ENCODE measurements at regions not wholly inside any gene's neighbourhood (a gene's known extent, or its start where the extent isn't known, plus 50 kb on each side); places are given as distances from the start of the nearest gene placed in this dataset.

DNA sequence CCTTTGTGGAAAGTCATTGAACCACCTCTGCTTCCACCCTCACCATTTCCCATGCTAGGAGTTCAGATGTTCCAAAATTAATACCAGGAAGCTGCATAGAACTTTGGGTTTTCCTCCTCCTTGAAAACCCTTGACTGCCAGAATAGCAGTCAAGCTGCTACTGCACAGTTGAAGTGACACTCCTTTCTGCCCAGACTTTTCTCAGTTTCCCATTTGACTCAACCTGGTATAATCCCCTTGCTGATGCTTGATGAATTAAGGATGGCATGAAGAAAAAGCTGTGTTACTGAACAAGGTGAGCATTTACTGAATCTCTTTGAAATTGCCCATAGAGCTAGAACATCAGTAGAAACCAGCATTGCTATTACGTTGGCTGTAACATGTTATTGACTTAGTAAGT lies 286.0 kb downstream of the EDEM1 start:
- TF ChIP-seq EZH2 (optimal IDR thresholded peaks at IDR 0.05; ENCODE audit: low read depth, low read length) (no peak), EZH2phosphoT487 (IDR thresholded peaks at IDR 0.05; ENCODE audit: low read length) (no peak)
- TF ChIP-seq, protein P1, sequence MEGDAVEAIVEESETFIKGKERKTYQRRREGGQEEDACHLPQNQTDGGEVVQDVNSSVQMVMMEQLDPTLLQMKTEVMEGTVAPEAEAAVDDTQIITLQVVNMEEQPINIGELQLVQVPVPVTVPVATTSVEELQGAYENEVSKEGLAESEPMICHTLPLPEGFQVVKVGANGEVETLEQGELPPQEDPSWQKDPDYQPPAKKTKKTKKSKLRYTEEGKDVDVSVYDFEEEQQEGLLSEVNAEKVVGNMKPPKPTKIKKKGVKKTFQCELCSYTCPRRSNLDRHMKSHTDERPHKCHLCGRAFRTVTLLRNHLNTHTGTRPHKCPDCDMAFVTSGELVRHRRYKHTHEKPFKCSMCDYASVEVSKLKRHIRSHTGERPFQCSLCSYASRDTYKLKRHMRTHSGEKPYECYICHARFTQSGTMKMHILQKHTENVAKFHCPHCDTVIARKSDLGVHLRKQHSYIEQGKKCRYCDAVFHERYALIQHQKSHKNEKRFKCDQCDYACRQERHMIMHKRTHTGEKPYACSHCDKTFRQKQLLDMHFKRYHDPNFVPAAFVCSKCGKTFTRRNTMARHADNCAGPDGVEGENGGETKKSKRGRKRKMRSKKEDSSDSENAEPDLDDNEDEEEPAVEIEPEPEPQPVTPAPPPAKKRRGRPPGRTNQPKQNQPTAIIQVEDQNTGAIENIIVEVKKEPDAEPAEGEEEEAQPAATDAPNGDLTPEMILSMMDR (IDR thresholded peaks at IDR 0.05; ENCODE audit: low read length), result no peak
- no peaks in the 10 kb centered on the region for H4K20me1 ChIP-seq (ENCODE audit: insufficient read depth, low read length)
- H3K27me3 ChIP-seq (replicated peaks; ENCODE audit: insufficient read depth, low read length), result no peaks in the 10 kb centered on the region
- no peak overlapping the region for H2AFZ ChIP-seq (ENCODE audit: low read length)
- H3K4me2 ChIP-seq (ENCODE audit: low read depth, low read length), result no peak overlapping the region
- no peaks in the 10 kb centered on the region for H3K9me2 ChIP-seq (replicated peaks; ENCODE audit: insufficient read depth, low read length)
- no peaks in the 10 kb centered on the region for H3F3A ChIP-seq (ENCODE audit: insufficient read depth, low read length)
- H3K4me1 ChIP-seq (ENCODE audit: low read length), result no peaks in the 10 kb centered on the region
- DNase-seq, result no peak
- no peak overlapping the region for H3K9ac ChIP-seq (ENCODE audit: low read length)
- H3K36me3 ChIP-seq (replicated peaks; ENCODE audit: insufficient read depth, low read length), result no peaks in the 10 kb centered on the region
- H3K9me3 ChIP-seq (replicated peaks; ENCODE audit: insufficient read depth, low read length), result no peaks in the 10 kb centered on the region
- no peaks in the 10 kb centered on the region for H3K79me2 ChIP-seq (ENCODE audit: low read length)
- no peak overlapping the region for H3K4me3 ChIP-seq (ENCODE audit: low read length)
- H3K27ac ChIP-seq (ENCODE audit: low read length), result no peak overlapping the region

DNA sequence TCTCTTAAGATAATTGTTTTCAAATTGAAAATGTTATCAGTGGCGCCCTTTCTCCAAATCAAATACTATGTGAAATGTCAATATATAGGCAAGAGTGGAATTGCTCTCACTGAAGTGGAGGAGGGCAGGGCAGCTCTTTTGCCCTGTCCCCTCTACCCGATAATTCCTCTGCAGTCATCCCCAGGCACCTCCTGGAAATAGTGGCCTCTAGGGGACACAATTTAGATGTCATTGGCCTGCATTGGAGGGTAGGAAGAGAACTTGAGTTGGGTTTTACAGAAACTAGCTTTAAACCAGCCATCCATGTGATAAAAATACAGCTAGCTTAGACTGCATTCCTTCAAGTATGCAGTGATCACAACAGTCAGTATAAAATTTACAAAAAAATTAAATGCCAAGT lies 288.9 kb downstream of the EDEM1 start:
- no peaks in the 10 kb centered on the region for H3K79me2 ChIP-seq (ENCODE audit: low read length)
- H4K20me1 ChIP-seq (ENCODE audit: insufficient read depth, low read length), result no peaks in the 10 kb centered on the region
- no peak for DNase-seq
- no peak for TF ChIP-seq EZH2phosphoT487 (IDR thresholded peaks at IDR 0.05; ENCODE audit: low read length)
- TF ChIP-seq, protein P1 (IDR thresholded peaks at IDR 0.05; ENCODE audit: low read length), result no peak
- no peak for TF ChIP-seq EZH2 (optimal IDR thresholded peaks at IDR 0.05; ENCODE audit: low read depth, low read length)
- no peaks in the 10 kb centered on the region for H3F3A ChIP-seq (ENCODE audit: insufficient read depth, low read length)
- H3K4me1 ChIP-seq (ENCODE audit: low read length), result no peaks in the 10 kb centered on the region
- H2AFZ ChIP-seq (ENCODE audit: low read length), result no peak overlapping the region
- H3K27ac ChIP-seq (ENCODE audit: low read length), result no peak overlapping the region
- H3K36me3 ChIP-seq (replicated peaks; ENCODE audit: insufficient read depth, low read length), result no peaks in the 10 kb centered on the region
- H3K9ac ChIP-seq (ENCODE audit: low read length), result no peak overlapping the region
- H3K9me3 ChIP-seq (replicated peaks; ENCODE audit: insufficient read depth, low read length), result no peaks in the 10 kb centered on the region
- no peak overlapping the region for H3K4me2 ChIP-seq (ENCODE audit: low read depth, low read length)
- H3K27me3 ChIP-seq (replicated peaks; ENCODE audit: insufficient read depth, low read length), result no peaks in the 10 kb centered on the region
- no peak overlapping the region for H3K4me3 ChIP-seq (ENCODE audit: low read length)
- no peaks in the 10 kb centered on the region for H3K9me2 ChIP-seq (replicated peaks; ENCODE audit: insufficient read depth, low read length)

DNA sequence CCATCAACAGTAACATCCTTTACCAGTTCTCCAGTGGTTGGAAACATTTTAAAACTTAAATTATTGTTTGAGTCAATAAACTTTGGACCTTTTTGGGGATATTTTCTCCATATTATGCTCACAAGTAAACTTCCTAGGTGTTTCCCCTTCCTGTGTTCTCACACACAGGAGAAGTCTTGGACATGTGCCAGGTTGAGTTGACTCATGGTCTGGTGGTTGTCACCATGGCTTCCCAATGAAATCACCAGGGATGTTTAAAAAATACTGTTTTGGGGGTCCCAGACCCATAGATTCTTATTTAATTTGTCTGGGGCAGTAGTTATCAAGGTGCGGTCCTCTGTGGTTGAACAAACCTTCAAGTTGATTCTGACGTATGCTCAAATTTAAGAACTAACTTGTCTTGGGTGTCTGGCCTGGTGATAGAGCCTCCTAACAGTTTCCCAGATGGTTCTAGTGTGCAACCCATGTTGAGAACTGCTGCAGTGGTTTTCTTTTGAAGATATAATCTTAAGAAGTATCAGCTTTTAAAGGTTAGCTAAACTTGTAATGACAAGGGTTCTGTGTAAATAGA lies 291.8 kb downstream of the EDEM1 start:
- H3K27me3 ChIP-seq (replicated peaks; ENCODE audit: insufficient read depth, low read length), result no peaks in the 10 kb centered on the region
- no peak overlapping the region for H3K27ac ChIP-seq (ENCODE audit: low read length)
- H3K9me2 ChIP-seq (replicated peaks; ENCODE audit: insufficient read depth, low read length), result no peaks in the 10 kb centered on the region

DNA sequence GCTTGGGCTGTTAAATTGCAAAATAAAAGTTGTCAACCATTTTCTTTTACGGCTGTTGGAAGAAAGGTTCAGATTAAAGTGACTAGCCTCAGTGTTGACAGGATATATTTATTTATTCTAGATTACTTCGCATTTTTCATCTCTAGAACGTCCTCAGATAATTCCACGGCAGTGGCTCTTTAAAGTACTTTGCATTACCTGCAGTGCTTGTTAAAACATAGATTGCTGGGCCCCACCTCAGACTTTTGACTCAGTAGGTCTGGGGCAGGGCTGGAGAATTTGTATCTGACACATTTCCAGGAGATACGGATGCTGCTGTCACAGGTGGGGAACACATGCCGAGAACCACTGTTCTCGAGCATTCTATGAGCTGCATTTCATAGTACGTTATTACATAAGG lies 292.7 kb downstream of the EDEM1 start:
- TF ChIP-seq EZH2 (optimal IDR thresholded peaks at IDR 0.05; ENCODE audit: low read depth, low read length) (no peak), EZH2phosphoT487 (IDR thresholded peaks at IDR 0.05; ENCODE audit: low read length) (no peak)
- no peaks in the 10 kb centered on the region for H3F3A ChIP-seq (ENCODE audit: insufficient read depth, low read length)
- no peak overlapping the region for H2AFZ ChIP-seq (ENCODE audit: low read length)
- no peak overlapping the region for H3K4me3 ChIP-seq (ENCODE audit: low read length)
- no peak for DNase-seq
- H4K20me1 ChIP-seq (ENCODE audit: insufficient read depth, low read length), result no peaks in the 10 kb centered on the region
- H3K4me2 ChIP-seq (ENCODE audit: low read depth, low read length), result no peak overlapping the region
- no peak overlapping the region for H3K27ac ChIP-seq (ENCODE audit: low read length)
- H3K9ac ChIP-seq (ENCODE audit: low read length), result no peak overlapping the region
- H3K36me3 ChIP-seq (replicated peaks; ENCODE audit: insufficient read depth, low read length), result no peaks in the 10 kb centered on the region
- H3K9me3 ChIP-seq (replicated peaks; ENCODE audit: insufficient read depth, low read length), result no peaks in the 10 kb centered on the region
- H3K4me1 ChIP-seq (ENCODE audit: low read length), result peaks cover 4% of the 10 kb centered on the region
- no peaks in the 10 kb centered on the region for H3K27me3 ChIP-seq (replicated peaks; ENCODE audit: insufficient read depth, low read length)
- no peaks in the 10 kb centered on the region for H3K79me2 ChIP-seq (ENCODE audit: low read length)
- no peaks in the 10 kb centered on the region for H3K9me2 ChIP-seq (replicated peaks; ENCODE audit: insufficient read depth, low read length)

More for the DNA sequence above, 291.8 kb downstream of the EDEM1 start:
- no peak for TF ChIP-seq EZH2phosphoT487 (IDR thresholded peaks at IDR 0.05; ENCODE audit: low read length)
- TF ChIP-seq EZH2 (optimal IDR thresholded peaks at IDR 0.05; ENCODE audit: low read depth, low read length), result no peak
- no peak overlapping the region for H2AFZ ChIP-seq (ENCODE audit: low read length)
- no peaks in the 10 kb centered on the region for H3K36me3 ChIP-seq (replicated peaks; ENCODE audit: insufficient read depth, low read length)
- H3K9me3 ChIP-seq (replicated peaks; ENCODE audit: insufficient read depth, low read length), result no peaks in the 10 kb centered on the region
- no peaks in the 10 kb centered on the region for H3K79me2 ChIP-seq (ENCODE audit: low read length)
- no peak overlapping the region for H3K4me3 ChIP-seq (ENCODE audit: low read length)
- no peak overlapping the region for H3K9ac ChIP-seq (ENCODE audit: low read length)
- no peak overlapping the region for H3K4me2 ChIP-seq (ENCODE audit: low read depth, low read length)
- no peaks in the 10 kb centered on the region for H3K4me1 ChIP-seq (ENCODE audit: low read length)
- no peaks in the 10 kb centered on the region for H3F3A ChIP-seq (ENCODE audit: insufficient read depth, low read length)
- H4K20me1 ChIP-seq (ENCODE audit: insufficient read depth, low read length), result no peaks in the 10 kb centered on the region
- no peak for DNase-seq
